Middle frontal gyrus (tissue), 1 donor: ENCODE measurements at regions not wholly inside any gene's neighbourhood (a gene's known extent, or its start where the extent isn't known, plus 50 kb on each side); places are given as distances from the start of the nearest gene placed in this dataset.

Experiments
- DNase-seq: peaks from one replicate; pipeline ENCODE4 v3.0.0-alpha.2; 2015; ENCODE audit warnings: low spot score; ENCODE audit errors: extremely low spot score

GRCh38 chr2:219893541-219893940 lies 266.1 kb downstream of the SLC4A3 start:
- DNase-seq, result no peak

GRCh38 chr2:219897456-219897855 lies 270.0 kb downstream of the SLC4A3 start:
- DNase-seq, result no peak

- no peak for DNase-seq
Measured at GRCh38 chr2:219901155-219901554, 273.7 kb downstream of the SLC4A3 start.

GRCh38 chr2:219902891-219903552 lies 275.6 kb downstream of the SLC4A3 start:
- no peak for DNase-seq

GRCh38 chr2:219905640-219906039 lies 278.2 kb downstream of the SLC4A3 start:
- DNase-seq, result no peak

GRCh38 chr2:219906114-219907010 lies 278.9 kb downstream of the SLC4A3 start:
- no peak for DNase-seq

- DNase-seq, result no peak
Measured at GRCh38 chr2:219907011-219907365, 279.6 kb downstream of the SLC4A3 start.

- no peak for DNase-seq
Measured at GRCh38 chr2:219908538-219908937, 281.1 kb downstream of the SLC4A3 start.

- no peak for DNase-seq
Measured at GRCh38 chr2:219911541-219911940, 284.1 kb downstream of the SLC4A3 start.

GRCh38 chr2:219912491-219912921 lies 285.1 kb downstream of the SLC4A3 start:
- DNase-seq, result no peak

- DNase-seq, result no peak
Measured at GRCh38 chr2:219914577-219914976, 287.1 kb downstream of the SLC4A3 start.

GRCh38 chr2:219916281-219916680 lies 288.9 kb downstream of the SLC4A3 start:
- no peak for DNase-seq

GRCh38 chr2:219916726-219917440 lies 289.5 kb downstream of the SLC4A3 start:
- no peak for DNase-seq

- DNase-seq, result no peak
Measured at GRCh38 chr2:219918254-219918653, 290.8 kb downstream of the SLC4A3 start.

- DNase-seq, result no peak
Measured at GRCh38 chr2:219918944-219919343, 291.5 kb downstream of the SLC4A3 start.

GRCh38 chr2:219919506-219919905 lies 292.1 kb downstream of the SLC4A3 start:
- DNase-seq, result no peak

- no peak for DNase-seq
Measured at GRCh38 chr2:219929835-219930234, 302.4 kb downstream of the SLC4A3 start.

- DNase-seq, result no peak
Measured at GRCh38 chr2:219939647-219940046, 312.2 kb downstream of the SLC4A3 start.

- no peak for DNase-seq
Measured at GRCh38 chr2:219944866-219945265, 317.4 kb downstream of the SLC4A3 start.

- no peak for DNase-seq
Measured at GRCh38 chr2:219946021-219946420, 318.6 kb downstream of the SLC4A3 start.

GRCh38 chr2:219946529-219946928 lies 319.1 kb downstream of the SLC4A3 start:
- DNase-seq, result no peak

- DNase-seq, result no peak
Measured at GRCh38 chr2:219947575-219947974, 320.1 kb downstream of the SLC4A3 start.
